ENCODE measurements at regions not wholly inside any gene's neighbourhood (a gene's known extent, or its start where the extent isn't known, plus 50 kb on each side); places are given as distances from the start of the nearest gene placed in this dataset.
"Not testable (repeated sequence)": the region's sequence is repeated elsewhere in the genome, so short reads cannot be mapped to it uniquely, and the experiment has no call there.

DNA sequence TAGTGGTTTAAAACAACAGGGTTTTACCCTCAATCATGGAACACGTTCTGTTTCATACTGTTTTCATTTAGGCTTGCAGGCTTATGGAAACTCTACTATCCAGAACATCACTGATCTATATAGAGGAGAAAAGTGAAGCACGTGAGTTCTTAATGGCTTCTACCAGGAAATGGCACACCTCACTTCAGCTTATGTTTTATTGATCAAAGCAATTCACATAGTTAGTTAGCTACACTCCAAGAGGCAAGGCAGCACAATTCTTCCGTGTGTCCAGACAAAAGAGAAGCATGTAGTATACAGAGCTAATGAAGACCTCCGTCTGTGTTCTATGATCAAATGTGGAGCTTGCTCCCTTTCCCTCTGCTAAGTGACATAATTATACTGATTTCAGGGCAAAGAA, 353.3 kb upstream of the CD180 start:
- H3K4me3 ChIP-seq = no peak overlapping the region
- TF ChIP-seq, protein P1, sequence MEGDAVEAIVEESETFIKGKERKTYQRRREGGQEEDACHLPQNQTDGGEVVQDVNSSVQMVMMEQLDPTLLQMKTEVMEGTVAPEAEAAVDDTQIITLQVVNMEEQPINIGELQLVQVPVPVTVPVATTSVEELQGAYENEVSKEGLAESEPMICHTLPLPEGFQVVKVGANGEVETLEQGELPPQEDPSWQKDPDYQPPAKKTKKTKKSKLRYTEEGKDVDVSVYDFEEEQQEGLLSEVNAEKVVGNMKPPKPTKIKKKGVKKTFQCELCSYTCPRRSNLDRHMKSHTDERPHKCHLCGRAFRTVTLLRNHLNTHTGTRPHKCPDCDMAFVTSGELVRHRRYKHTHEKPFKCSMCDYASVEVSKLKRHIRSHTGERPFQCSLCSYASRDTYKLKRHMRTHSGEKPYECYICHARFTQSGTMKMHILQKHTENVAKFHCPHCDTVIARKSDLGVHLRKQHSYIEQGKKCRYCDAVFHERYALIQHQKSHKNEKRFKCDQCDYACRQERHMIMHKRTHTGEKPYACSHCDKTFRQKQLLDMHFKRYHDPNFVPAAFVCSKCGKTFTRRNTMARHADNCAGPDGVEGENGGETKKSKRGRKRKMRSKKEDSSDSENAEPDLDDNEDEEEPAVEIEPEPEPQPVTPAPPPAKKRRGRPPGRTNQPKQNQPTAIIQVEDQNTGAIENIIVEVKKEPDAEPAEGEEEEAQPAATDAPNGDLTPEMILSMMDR (IDR thresholded peaks at IDR 0.05) = no peak
- no peak for DNase-seq
- no peaks in the 10 kb centered on the region for H3K36me3 ChIP-seq
- no peaks in the 10 kb centered on the region for H3K4me1 ChIP-seq
- H3K9me3 ChIP-seq = no peaks in the 10 kb centered on the region
- H3K27ac ChIP-seq = no peak overlapping the region
- H3K27me3 ChIP-seq = no peaks in the 10 kb centered on the region
- intact Hi-C loops (cut with DNase I; ENCODE audit: low total_unique reads) = no loop called here

DNA sequence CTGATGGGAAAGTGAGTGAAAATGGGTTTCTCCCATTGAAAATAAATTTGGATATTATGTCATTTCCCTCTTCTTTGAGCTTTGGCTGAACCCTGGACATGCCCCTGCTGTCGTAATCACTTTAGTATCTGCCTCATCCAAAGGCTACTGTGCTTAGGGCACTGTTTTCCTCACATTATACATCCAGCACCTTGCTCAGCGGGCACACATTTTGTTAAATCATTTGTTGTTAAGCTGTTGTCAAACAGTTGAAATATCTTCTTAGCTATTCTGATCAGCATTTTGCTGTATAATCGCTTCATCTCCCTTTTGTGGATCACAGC, 352.7 kb upstream of the CD180 start:
- no peak overlapping the region for H3K4me3 ChIP-seq
- no peaks in the 10 kb centered on the region for H3K4me1 ChIP-seq
- TF ChIP-seq, protein P1 (IDR thresholded peaks at IDR 0.05) = no peak

DNA sequence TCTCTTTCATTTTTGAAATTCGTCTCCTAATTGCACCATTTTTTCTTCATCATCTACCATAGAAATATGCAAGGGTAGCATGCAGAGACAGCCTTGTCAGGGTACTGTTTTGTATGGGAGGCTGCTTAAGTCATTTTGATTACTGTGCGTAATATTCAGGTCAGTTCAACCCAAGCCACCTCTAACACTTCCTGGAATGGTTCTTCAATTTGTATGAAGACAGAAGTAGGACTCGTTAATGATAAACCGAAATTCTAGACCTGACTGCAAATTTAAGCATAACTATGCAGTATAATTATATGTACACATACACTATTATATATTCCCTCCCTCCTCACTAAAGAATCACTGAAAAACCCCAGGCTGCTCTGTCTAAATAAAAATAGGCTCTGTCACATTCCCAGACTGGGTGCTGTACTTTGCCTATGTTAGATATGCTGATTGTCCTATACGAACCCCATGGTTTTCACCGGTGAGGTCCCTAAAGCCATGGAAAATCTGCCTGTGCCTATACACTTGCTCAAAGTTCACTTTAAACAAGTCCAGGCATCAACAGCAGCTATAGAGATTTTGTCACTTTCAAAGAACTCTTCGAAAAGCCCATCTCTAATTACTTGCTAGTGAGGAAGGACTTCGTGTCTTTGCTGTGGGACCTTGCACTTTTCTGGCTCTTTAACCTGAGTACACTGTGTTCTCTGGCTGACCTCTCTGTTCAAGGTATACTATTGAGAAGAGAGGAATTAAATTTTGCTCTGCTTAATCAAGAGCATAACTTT, 352.1 kb upstream of the CD180 start:
- TF ChIP-seq, protein P1 (IDR thresholded peaks at IDR 0.05) = no peak
- no peak for DNase-seq
- Histone ChIP-seq H3K4me3 (no peak overlapping the region), H3K9me3 (no peaks in the 10 kb centered on the region), H3K4me1 (no peaks in the 10 kb centered on the region), H3K36me3 (no peaks in the 10 kb centered on the region), H3K27ac (no peak overlapping the region), H3K27me3 (no peaks in the 10 kb centered on the region)
- intact Hi-C loops (cut with DNase I; ENCODE audit: low total_unique reads) = no loop called here

More for the DNA sequence above, 352.7 kb upstream of the CD180 start:
- Histone ChIP-seq H3K36me3 (no peaks in the 10 kb centered on the region), H3K27ac (no peak overlapping the region), H3K9me3 (no peaks in the 10 kb centered on the region), H3K27me3 (no peaks in the 10 kb centered on the region)
- no peak for DNase-seq
- intact Hi-C loops (cut with DNase I; ENCODE audit: low total_unique reads) = no loop called here

DNA sequence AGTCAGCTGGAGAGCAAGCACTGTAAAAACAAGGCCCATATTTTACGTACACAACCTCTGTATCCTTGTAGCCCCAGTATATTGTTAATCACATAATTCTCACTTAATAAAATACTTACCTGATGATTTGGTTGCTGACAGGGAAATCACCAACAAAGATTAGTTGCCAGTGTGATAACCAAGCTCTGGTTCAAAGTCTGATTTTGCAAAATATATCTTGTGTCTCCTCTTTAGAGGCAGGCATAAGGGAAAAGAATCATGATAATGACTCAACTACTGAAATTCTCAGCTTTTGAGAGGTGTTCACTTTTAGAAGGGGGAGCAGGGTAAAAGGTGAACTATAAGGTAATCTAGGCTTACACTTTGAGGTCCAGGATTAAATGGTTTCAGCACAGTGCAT, 351.1 kb upstream of the CD180 start:
- Histone ChIP-seq H3K4me1 (no peaks in the 10 kb centered on the region), H3K27me3 (no peaks in the 10 kb centered on the region), H3K4me3 (no peak overlapping the region), H3K27ac (no peak overlapping the region), H3K36me3 (no peaks in the 10 kb centered on the region), H3K9me3 (no peaks in the 10 kb centered on the region)
- no peak for DNase-seq
- intact Hi-C loops (cut with DNase I; ENCODE audit: low total_unique reads) = no loop called here
- TF ChIP-seq, protein P1 (IDR thresholded peaks at IDR 0.05) = no peak

DNA sequence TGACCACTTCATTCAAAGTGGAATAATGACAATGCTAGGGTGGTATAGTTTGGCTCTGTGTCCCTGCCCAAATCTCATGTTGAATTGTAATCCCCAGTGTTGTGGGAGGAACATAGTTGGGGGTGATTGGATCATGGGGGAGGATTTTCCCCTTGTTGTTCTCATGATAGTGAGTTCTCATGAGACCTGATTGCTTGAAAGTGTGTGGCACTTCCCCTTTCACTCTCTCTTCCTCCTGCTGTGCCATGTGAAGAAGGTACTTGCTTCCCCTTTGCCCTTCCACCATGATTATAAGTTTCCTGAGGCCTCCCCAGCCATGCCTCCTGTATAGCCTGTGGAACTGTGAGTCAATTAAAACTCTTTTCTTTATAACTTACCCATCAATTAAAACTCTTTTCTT, 348.3 kb upstream of the CD180 start:
- H3K4me3 ChIP-seq; H3K27ac ChIP-seq; DNase-seq; H3K27me3 ChIP-seq; H3K36me3 ChIP-seq; H3K9me3 ChIP-seq; H3K4me1 ChIP-seq; intact Hi-C loops (cut with DNase I; ENCODE audit: low total_unique reads): not testable (repeated sequence)

DNA sequence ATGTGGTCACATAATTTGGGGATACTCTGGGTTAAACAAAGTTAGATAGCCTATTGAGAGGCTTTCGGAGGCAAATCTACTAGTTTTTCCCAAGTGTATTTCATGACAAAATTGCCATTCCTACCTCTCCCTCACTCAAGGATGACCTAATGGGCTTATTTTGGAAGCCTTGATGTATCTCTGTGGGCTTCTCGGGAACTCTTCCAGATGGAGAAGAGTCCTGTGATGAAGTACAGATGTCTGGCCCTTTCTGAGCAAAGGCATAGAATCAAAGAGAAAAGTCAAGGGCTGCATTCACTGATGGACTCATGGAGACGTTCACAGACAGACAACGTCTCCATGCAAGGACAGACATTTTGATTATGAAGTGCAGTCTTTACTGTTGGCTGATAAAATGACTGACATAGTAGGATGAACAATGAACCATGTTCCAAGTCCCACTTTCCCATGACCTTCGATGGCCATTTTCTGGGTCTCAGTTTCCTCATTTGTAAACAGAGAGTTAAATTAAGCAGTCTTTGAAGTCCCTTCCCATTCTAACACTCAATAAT, 347.2 kb upstream of the CD180 start:
- Histone ChIP-seq H3K27ac (no peak overlapping the region), H3K36me3 (no peaks in the 10 kb centered on the region), H3K4me1 (no peaks in the 10 kb centered on the region), H3K9me3 (no peaks in the 10 kb centered on the region), H3K27me3 (no peaks in the 10 kb centered on the region), H3K4me3 (no peak overlapping the region)
- TF ChIP-seq, protein P1 (IDR thresholded peaks at IDR 0.05) = no peak
- DNase-seq = no peak
- intact Hi-C loops (cut with DNase I; ENCODE audit: low total_unique reads) = no loop called here

All from tibial artery (tissue), 4 donors.